Ovary (tissue), 3 donors: ENCODE measurements at regions not wholly inside any gene's neighbourhood (a gene's known extent, or its start where the extent isn't known, plus 50 kb on each side); places are given as distances from the start of the nearest gene placed in this dataset.

Experiments used
- EP300 ChIP-seq: sonication (generic); formaldehyde crosslinking; IDR thresholded peaks from one replicate; pipeline ENCODE4 v1.6.1; 2017; ENCODE audit warnings: antibody characterized with exemption
- POLR2A ChIP-seq: fragments of 450-650 bp; IDR thresholded peaks from one replicate; pipeline ENCODE4 v1.6.1; 2017; ENCODE audit warnings: antibody characterized with exemption, mild to moderate bottlenecking, moderate library complexity
- TF ChIP-seq, protein P1 (sequence below), 3 donors: fragments of 450-650 bp in 2 of 3; fragments of 200-600 bp in 1 of 3; IDR thresholded peaks; one replicate each; pipeline versions ENCODE4 v1.5.1 to v1.8.0; 2016 to 2022; ENCODE audit warnings: antibody characterized with exemption in 3 of 3, mild to moderate bottlenecking in 1 of 3
- donor health status: DM: no; HTN: no; CAD: no.

DNA sequence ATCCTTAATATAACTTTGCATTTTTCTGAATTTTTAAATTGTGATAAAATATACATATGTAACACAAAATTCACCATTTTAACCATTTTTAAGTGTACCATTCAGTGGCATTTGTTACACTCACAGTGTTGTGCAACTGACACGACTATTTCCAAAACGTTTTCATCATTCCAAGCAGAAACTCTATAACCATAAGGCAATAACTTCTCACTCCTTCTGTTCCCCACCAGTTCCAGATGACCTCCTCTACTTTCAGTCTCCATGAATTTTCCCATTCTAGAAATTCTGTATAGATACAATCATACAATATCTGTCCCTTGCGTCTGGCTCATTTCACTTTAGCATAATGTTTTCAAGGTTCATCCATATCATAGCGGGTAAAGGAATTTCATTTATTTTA lies 223.5 kb upstream of the TTC14 start:
- TF ChIP-seq, protein P1, sequence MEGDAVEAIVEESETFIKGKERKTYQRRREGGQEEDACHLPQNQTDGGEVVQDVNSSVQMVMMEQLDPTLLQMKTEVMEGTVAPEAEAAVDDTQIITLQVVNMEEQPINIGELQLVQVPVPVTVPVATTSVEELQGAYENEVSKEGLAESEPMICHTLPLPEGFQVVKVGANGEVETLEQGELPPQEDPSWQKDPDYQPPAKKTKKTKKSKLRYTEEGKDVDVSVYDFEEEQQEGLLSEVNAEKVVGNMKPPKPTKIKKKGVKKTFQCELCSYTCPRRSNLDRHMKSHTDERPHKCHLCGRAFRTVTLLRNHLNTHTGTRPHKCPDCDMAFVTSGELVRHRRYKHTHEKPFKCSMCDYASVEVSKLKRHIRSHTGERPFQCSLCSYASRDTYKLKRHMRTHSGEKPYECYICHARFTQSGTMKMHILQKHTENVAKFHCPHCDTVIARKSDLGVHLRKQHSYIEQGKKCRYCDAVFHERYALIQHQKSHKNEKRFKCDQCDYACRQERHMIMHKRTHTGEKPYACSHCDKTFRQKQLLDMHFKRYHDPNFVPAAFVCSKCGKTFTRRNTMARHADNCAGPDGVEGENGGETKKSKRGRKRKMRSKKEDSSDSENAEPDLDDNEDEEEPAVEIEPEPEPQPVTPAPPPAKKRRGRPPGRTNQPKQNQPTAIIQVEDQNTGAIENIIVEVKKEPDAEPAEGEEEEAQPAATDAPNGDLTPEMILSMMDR (IDR thresholded peaks at IDR 0.05), result no peak
- TF ChIP-seq POLR2A, result no peak
- no peak for TF ChIP-seq EP300
